ENCODE measurements at regions not wholly inside any gene's neighbourhood (a gene's known extent, or its start where the extent isn't known, plus 50 kb on each side); places are given as distances from the start of the nearest gene placed in this dataset.

- no peak overlapping the region for H3K4me3 ChIP-seq (ENCODE audit: low read depth in 1 of 2, low read length in 1 of 2)
- H3K27me3 ChIP-seq: no peaks in the 10 kb centered on the region
- H3K4me1 ChIP-seq (ENCODE audit: control insufficient read depth in 1 of 2, insufficient read depth in 1 of 2, low read depth in 1 of 2, low read length in 1 of 2): no peaks in the 10 kb centered on the region
- no peaks in the 10 kb centered on the region for H3K9me3 ChIP-seq
- H3K27ac ChIP-seq: no peak overlapping the region
- no peaks in the 10 kb centered on the region for H3K36me3 ChIP-seq
- TF ChIP-seq CTCF (IDR thresholded peaks at IDR 0.05): no peak
Measured at GRCh38 chr1:222301652-222302051, 246.3 kb downstream of the HHIPL2 start.

DNA sequence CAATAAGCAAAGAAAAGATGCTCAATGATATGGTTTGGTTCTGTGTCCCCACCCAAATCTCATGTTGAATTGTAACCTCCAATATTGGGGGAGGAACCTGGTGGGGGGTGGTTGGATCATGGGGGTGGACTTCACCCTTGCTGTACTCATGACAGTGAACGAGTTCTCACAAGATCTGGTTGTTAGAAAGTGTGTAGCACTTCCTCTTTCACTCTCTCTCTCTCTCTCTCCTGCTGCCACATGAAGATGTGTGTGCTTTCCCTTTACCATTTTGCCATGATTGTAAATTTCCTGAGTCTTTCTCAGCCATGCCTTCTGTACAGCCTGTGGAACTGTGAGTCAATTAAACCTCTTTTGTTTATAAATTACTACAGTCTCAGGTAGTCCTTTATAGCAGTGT, 248.4 kb downstream of the HHIPL2 start:
- Histone ChIP-seq H3K36me3 (no peaks in the 10 kb centered on the region), H3K4me3 (ENCODE audit: low read depth in 1 of 2, low read length in 1 of 2) (no peak overlapping the region), H3K27ac (no peak overlapping the region), H3K9me3 (no peaks in the 10 kb centered on the region), H3K4me1 (ENCODE audit: control insufficient read depth in 1 of 2, insufficient read depth in 1 of 2, low read depth in 1 of 2, low read length in 1 of 2) (no peaks in the 10 kb centered on the region), H3K27me3 (no peaks in the 10 kb centered on the region)
- TF ChIP-seq CTCF (IDR thresholded peaks at IDR 0.05): no peak

GRCh38 chr1:222290866-222291265, 257.0 kb downstream of the HHIPL2 start:
- Histone ChIP-seq H3K4me3 (ENCODE audit: low read depth in 1 of 2, low read length in 1 of 2) (no peak overlapping the region), H3K27ac (no peak overlapping the region), H3K9me3 (no peaks in the 10 kb centered on the region), H3K27me3 (no peaks in the 10 kb centered on the region), H3K36me3 (no peaks in the 10 kb centered on the region), H3K4me1 (ENCODE audit: control insufficient read depth in 1 of 2, insufficient read depth in 1 of 2, low read depth in 1 of 2, low read length in 1 of 2) (no peaks in the 10 kb centered on the region)
- TF ChIP-seq CTCF (IDR thresholded peaks at IDR 0.05): no peak

DNA sequence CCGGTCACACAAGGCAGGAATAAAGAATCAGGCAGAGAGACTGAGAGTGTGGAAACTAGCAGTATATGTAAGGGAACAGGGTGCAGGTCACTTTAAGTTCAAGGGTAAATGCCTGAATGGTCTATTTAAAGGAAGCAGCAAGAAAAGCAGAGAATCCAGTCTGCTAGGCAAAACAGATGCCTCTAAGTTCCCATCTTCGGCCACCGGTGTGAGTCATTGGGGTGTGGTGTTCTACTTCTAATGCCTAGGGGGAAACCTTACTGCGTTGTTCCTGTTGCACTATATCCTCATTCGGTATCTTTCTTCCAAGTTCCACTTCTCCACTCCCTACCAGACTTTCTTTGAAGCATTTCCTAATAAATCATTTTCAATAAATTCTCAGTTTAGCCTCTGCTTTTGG, 259.9 kb downstream of the HHIPL2 start:
- Histone ChIP-seq H3K27me3 (no peaks in the 10 kb centered on the region), H3K27ac (no peak overlapping the region), H3K4me3 (ENCODE audit: low read depth in 1 of 2, low read length in 1 of 2) (no peak overlapping the region), H3K9me3 (no peaks in the 10 kb centered on the region), H3K36me3 (no peaks in the 10 kb centered on the region), H3K4me1 (ENCODE audit: control insufficient read depth in 1 of 2, insufficient read depth in 1 of 2, low read depth in 1 of 2, low read length in 1 of 2) (no peaks in the 10 kb centered on the region)
- TF ChIP-seq CTCF (IDR thresholded peaks at IDR 0.05): no peak

DNA sequence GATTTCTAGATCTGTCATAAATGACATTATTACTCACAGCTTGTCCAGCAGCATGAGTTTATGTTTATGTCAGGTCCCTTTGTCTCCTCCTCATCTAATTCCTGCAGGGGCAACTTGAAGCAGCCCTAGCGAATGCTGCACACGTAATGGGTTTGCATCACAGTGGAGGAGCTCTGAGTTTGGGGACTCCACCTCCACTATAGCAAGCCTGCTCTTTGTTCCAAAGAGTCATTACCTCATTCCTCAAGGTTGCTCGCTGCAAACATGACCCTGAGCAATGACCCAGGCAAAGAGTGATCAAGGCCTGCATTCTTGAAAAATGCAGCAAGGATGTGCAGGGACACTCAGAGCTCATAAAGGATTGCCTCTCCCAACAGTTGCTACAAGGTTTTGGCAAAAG, 261.9 kb downstream of the HHIPL2 start:
- no peaks in the 10 kb centered on the region for H3K27me3 ChIP-seq
- no peak overlapping the region for H3K4me3 ChIP-seq (ENCODE audit: low read depth in 1 of 2, low read length in 1 of 2)
- H3K27ac ChIP-seq: no peak overlapping the region
- H3K4me1 ChIP-seq (ENCODE audit: control insufficient read depth in 1 of 2, insufficient read depth in 1 of 2, low read depth in 1 of 2, low read length in 1 of 2): no peaks in the 10 kb centered on the region
- no peaks in the 10 kb centered on the region for H3K36me3 ChIP-seq
- no peak for TF ChIP-seq CTCF (IDR thresholded peaks at IDR 0.05)
- no peaks in the 10 kb centered on the region for H3K9me3 ChIP-seq

GRCh38 chr1:222285526-222285925, 262.4 kb downstream of the HHIPL2 start:
- no peak for TF ChIP-seq CTCF (IDR thresholded peaks at IDR 0.05)
- no peaks in the 10 kb centered on the region for H3K9me3 ChIP-seq
- H3K27ac ChIP-seq: no peak overlapping the region
- no peak overlapping the region for H3K4me3 ChIP-seq (ENCODE audit: low read depth in 1 of 2, low read length in 1 of 2)
- no peaks in the 10 kb centered on the region for H3K27me3 ChIP-seq
- no peaks in the 10 kb centered on the region for H3K4me1 ChIP-seq (ENCODE audit: control insufficient read depth in 1 of 2, insufficient read depth in 1 of 2, low read depth in 1 of 2, low read length in 1 of 2)
- H3K36me3 ChIP-seq: no peaks in the 10 kb centered on the region

All from neutrophil (primary cell).